ENCODE measurements at regions not wholly inside any gene's neighbourhood (a gene's known extent, or its start where the extent isn't known, plus 50 kb on each side); places are given as distances from the start of the nearest gene placed in this dataset.
A peak's percentile ranks its signal among the peaks of the same experiment; 100 is the strongest.
"Not testable (repeated sequence)": the region's sequence is repeated elsewhere in the genome, so short reads cannot be mapped to it uniquely, and the experiment has no call there.

DNA sequence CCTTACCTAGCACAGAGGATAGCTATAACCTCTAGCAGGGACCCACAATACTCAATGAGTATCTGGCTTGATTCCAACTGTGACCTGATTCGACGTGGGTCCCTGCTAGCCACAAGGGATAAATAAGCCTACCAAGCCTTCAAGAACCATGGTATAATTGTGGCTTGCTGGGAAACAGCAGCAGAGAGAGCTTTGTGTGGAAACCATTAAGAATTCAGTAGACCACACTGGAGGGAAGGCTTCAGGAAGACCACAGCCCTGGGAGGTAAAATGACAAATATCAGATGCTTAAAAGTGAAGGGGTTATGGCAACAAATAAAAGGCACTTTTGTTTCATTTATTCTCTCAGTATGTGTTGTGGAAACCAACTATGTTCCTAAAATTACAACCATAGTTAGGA lies 82.6 kb upstream of the WIPF1 start:
- DNase-seq = no peak
- peaks cover 3% of the 10 kb centered on the region in 2 donors for H3K4me1 ChIP-seq

DNA sequence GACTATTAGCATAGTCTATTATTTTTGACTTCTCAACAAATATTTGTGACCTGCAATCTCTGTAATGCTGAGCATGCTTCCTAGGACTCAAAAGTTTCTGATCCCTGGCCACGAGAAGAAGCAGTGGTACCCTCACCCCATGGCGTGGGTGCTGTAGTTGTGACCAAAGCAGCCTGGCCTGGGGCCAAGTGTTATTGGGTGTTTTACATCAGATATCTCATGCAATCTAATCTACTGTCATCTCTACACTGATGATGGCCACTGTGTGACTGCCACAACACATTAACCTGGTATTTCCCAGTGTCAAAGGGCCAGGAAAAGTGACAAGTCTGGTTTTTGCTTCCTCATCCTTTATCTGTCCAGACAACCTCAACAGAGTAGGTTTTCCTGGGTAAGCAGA lies 80.8 kb upstream of the WIPF1 start:
- no peaks in the 10 kb centered on the region for H3K36me3 ChIP-seq
- H3K9me3 ChIP-seq = no peaks in the 10 kb centered on the region
- no peak overlapping the region for H3K4me3 ChIP-seq
- H3K27ac ChIP-seq = no peak overlapping the region
- H3K4me1 ChIP-seq = peaks cover 3% of the 10 kb centered on the region in 2 donors
- intact Hi-C loops (cut with DNase I; ENCODE audit: low total_unique reads) = no loop called here
- DNase-seq = peak in 1 of 2 donors; percentile 27
- H3K27me3 ChIP-seq = no peaks in the 10 kb centered on the region
- TF ChIP-seq POLR2A (IDR thresholded peaks at IDR 0.05) = no peak
- no peak for TF ChIP-seq CTCF (IDR thresholded peaks at IDR 0.05)

More for the DNA sequence above, 82.6 kb upstream of the WIPF1 start:
- TF ChIP-seq POLR2A (IDR thresholded peaks at IDR 0.05) (no peak), CTCF (IDR thresholded peaks at IDR 0.05) (no peak)
- Histone ChIP-seq H3K27ac (no peak overlapping the region), H3K9me3 (no peaks in the 10 kb centered on the region), H3K27me3 (no peaks in the 10 kb centered on the region), H3K4me3 (no peak overlapping the region), H3K36me3 (no peaks in the 10 kb centered on the region)
- intact Hi-C loops (cut with DNase I; ENCODE audit: low total_unique reads) = loop anchor here (10.0 kb wide), 2 partner anchors 95 to 215 kb away; no protein-coding TSS in a partner anchor

DNA sequence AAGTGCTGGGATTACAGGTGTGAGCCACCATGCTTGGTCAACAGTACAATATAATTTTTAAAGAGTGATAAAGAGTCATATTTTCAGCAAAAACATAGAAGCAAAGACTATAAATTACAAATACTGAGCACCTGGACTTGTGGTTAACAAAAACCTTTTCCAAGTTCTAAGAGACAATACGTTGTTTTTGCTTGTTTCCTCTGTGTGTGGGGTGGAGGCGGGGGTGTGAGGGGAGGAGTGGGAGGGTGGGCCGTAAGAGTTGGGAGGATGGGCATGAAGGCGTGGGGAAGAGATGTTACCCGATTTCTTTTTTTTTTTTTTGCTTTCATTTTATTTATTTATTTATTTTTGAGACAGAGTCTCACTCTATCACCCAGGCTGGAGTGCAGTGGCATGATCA lies 78.0 kb upstream of the WIPF1 start:
- no peaks in the 10 kb centered on the region for H3K36me3 ChIP-seq
- DNase-seq = no peak
- no peak overlapping the region for H3K27ac ChIP-seq
- no peaks in the 10 kb centered on the region for H3K9me3 ChIP-seq
- intact Hi-C loops (cut with DNase I; ENCODE audit: low total_unique reads) = no loop called here
- H3K4me1 ChIP-seq = peaks cover 0 to 3% of the 10 kb centered on the region in 2 donors
- TF ChIP-seq CTCF (IDR thresholded peaks at IDR 0.05) (no peak), POLR2A (IDR thresholded peaks at IDR 0.05) (no peak)
- H3K27me3 ChIP-seq = no peaks in the 10 kb centered on the region
- no peak overlapping the region for H3K4me3 ChIP-seq

DNA sequence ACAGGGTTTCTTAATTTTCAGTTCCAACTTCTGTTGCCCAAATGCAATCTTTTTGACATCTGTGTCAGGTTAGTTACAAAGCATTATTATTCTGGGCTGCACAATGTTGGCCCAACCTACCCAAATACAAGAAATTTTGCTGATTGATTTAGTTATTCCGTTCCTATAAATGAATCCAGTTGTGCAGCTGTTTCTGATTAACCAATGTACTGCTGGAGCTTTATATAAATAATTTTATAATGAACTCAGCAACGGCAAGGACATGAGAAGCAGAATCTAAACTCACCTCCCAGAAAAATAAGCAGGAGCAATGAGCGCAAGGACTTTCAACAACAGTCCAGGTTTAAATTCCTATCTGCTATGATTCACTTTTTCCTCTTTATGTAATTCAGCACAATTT lies 76.3 kb upstream of the WIPF1 start:
- no peak for TF ChIP-seq POLR2A (IDR thresholded peaks at IDR 0.05)
- TF ChIP-seq CTCF (IDR thresholded peaks at IDR 0.05) = no peak
- peaks cover 0 to 1% of the 10 kb centered on the region in 2 donors for H3K4me1 ChIP-seq

DNA sequence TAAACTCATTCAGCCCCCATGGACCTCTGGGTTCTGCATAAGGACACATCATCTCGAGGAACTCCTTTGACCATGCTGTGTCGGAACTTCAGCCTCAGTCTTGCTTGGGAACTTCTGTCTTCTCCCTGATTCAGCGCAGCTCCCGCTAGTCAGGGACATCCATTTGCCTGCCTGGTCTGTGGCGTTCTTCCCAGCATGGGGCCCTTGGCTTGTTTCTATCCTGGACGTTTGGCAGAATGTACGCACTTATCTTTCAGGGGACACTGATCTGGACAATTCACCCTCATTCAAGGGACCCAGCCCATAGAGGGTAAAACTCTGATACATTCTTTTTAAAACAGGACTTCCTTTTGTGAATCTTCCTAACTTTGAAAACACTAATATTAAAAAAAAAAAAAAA lies 75.8 kb upstream of the WIPF1 start:
- no peak for DNase-seq
- Histone ChIP-seq H3K27ac (no peak overlapping the region), H3K9me3 (no peaks in the 10 kb centered on the region), H3K4me1 (no peaks in the 10 kb centered on the region), H3K4me3 (no peak overlapping the region), H3K36me3 (no peaks in the 10 kb centered on the region), H3K27me3 (no peaks in the 10 kb centered on the region)
- TF ChIP-seq CTCF (IDR thresholded peaks at IDR 0.05) (no peak), POLR2A (IDR thresholded peaks at IDR 0.05) (no peak)
- intact Hi-C loops (cut with DNase I; ENCODE audit: low total_unique reads) = no loop called here

More for the DNA sequence above, 76.3 kb upstream of the WIPF1 start:
- no peaks in the 10 kb centered on the region for H3K36me3 ChIP-seq
- H3K4me3 ChIP-seq = no peak overlapping the region
- H3K27me3 ChIP-seq = no peaks in the 10 kb centered on the region
- no peaks in the 10 kb centered on the region for H3K9me3 ChIP-seq
- intact Hi-C loops (cut with DNase I; ENCODE audit: low total_unique reads) = no loop called here
- H3K27ac ChIP-seq = peak overlapping the region in 1 of 2 donors; percentile 7
- no peak for DNase-seq

GRCh38 chr2:174671532-174671931 lies 73.9 kb upstream of the WIPF1 start:
- H3K9me3 ChIP-seq = not testable (repeated sequence)

More at GRCh38 chr2:174671532-174671931, 73.9 kb upstream of the WIPF1 start:
- intact Hi-C loops (cut with DNase I; ENCODE audit: low total_unique reads); DNase-seq; H3K4me1 ChIP-seq; H3K36me3 ChIP-seq; H3K4me3 ChIP-seq; H3K27me3 ChIP-seq; H3K27ac ChIP-seq: not testable (repeated sequence)
